ENCODE measurements at regions not wholly inside any gene's neighbourhood (a gene's known extent, or its start where the extent isn't known, plus 50 kb on each side); places are given as distances from the start of the nearest gene placed in this dataset.
"Not testable (repeated sequence)": the region's sequence is repeated elsewhere in the genome, so short reads cannot be mapped to it uniquely, and the experiment has no call there.

DNA sequence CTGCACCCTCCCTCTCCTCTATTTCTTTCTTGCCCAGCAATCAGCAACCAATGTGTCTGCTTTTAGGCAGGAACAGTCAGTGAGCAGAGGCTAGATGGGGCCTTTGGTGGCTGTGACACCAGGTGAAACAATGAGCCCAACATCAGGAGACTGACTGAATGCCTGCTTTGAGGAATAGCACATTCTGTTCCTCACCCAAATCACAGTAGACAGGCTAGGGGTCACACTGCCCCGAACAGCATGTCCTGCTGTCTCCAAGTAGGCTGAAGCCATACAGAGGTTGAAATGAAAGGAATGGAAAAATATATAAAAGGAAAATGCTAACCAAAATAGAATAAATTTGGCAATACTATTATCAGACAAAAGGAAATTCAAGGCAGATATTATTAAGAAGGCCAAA lies 122.5 kb upstream of the GDNF start:
- no peak for DNase-seq (ENCODE audit: low read depth)

DNA sequence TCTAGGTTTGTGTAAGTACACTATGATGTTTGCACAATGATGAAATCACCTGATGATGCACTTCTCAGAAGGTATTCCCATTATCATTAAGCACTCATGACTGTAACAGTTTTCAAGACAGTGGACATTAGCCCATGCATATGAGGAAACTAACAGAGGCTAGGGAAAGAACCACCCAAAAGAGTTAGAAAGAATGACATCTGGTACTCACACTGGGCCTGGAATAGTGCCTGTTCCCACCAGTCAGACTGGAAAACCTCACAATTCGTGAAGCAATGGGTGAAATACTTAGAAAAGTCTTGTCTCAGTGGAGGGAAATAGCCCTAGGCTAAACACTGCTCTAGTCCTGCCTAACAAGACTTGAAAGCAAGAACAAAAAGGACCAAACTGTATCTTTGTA lies 117.4 kb upstream of the GDNF start:
- no peak for DNase-seq (ENCODE audit: low read depth)

DNA sequence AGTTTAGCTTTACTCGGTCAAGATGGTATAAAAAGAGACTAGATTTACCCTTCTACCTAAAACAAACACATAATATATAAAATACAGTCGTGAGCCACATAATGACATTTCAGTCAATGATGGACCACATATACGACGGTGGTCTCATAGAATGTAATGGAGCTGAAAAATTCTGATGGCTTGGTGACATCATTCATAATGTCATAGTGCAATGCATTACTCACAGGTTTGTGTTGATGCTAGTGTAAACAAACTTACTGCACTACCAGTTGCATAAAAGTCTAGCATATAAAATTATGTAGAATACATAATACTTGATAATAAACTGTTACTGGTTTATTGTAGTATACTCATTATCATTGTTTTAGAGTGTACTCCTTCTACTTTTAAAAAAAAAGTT lies 115.9 kb upstream of the GDNF start:
- no peak for DNase-seq (ENCODE audit: low read depth)

DNA sequence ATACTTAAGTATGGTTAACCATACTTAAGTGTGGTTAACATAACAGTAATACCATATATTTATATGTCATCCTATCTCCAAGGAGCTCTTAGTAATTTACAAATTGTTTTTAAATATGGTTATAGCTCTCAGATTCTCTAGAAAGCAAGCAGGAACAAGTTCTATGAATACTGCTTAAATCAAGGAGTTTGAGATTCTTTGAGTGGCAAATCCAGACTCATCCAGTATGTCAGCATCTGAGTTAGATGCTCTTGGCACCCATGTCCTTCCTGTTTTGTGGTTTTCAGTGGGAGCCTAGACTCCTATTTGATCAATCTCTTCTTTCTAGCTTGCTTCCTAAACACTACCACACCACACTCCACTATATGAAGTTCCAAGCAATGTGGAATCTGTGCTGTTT lies 114.7 kb upstream of the GDNF start:
- no peak for DNase-seq (ENCODE audit: low read depth)

DNA sequence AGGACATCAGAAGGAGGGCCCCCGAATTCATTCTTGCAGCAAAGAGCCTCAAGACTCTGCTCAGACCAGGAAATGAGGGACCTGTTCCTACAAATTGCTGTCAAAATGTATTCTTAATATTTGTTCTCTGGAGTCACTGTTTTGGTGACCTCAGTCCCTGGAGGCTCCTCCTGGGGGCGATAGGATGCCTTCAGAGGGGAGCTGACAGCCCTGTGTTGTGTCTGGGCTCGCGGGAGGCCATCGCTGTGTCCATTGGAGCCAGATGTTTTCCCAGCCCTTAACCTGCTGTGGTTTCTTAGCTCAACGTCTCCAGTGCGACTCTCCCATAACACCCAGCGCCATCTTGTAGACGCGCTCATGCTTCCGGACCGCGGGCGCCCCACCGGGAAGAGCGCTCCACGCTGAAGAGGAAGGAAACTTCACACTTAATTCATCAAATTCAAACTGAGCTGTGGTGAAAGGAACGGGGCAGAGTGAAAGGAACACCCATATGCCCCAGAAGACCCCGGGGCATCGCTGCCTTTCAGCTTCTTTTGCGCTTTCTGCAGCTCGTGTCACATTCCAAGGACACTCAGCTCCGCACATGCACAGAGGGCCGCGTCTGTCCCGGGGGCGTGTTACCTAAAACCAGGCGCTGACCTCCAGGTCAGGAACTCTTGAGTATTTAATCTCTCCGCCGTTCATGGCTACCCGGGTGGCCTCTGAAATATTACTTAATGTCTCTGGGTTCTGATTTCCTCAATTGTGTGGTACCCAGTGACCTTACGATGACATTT lies 112.3 kb upstream of the GDNF start:
- no peak for DNase-seq (ENCODE audit: low read depth)

DNA sequence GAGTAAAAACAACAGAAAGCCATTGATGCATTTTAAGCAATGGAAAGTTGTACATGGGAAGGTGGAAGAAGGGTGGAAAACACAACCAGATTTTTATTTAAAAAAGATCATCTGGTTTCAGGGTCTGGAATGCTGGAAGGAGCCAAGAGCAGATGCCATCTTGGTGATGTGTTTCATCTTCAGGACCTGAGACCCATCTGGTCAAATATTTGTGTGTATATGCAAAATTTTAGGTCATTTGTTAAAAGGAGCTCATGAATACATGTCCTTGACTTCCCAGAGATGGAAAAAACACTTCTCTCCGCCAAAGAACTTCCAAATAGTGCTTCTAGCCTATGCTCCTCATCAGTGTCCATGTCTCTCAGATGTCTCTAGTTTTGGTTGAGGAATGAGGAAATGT lies 110.6 kb upstream of the GDNF start:
- DNase-seq (ENCODE audit: low read depth), result no peak

DNA sequence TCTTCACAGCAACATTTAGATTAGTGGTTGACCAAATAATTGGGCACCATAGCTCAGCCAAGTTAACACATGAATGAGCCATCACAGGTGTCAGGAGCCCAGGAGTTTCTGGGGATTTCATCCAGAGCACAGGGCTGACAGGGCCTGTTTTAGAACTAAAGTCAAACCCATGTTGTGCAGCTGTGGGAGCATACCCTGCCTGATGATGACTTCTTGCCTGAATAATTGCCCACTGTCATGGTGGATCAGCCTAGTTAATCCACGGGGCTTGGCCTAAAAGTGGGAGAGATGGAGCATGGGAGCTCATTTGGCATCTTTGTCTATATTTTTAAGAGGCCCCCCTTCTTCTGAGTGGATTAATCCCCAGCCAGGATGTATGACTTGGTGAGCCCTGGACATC lies 105.6 kb upstream of the GDNF start:
- DNase-seq (ENCODE audit: low read depth), result no peak

DNA sequence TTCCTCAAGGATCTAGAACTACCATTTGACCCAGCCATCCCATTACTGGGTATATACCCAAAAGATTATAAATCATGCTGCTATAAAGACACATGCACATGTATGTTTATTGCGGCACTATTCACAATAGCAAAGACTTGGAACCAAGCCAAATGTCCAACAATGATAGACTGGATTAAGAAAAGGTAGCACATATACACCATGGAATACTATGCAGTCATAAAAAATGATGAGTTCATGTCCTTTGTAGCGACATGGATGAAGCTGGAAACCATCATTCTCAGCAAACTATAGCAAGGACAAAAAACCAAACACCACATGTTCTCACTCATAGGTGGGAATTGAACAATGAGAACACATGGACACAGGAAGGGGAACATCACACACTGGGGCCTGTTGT lies 103.3 kb upstream of the GDNF start:
- not testable (repeated sequence) for DNase-seq (ENCODE audit: low read depth)

DNA sequence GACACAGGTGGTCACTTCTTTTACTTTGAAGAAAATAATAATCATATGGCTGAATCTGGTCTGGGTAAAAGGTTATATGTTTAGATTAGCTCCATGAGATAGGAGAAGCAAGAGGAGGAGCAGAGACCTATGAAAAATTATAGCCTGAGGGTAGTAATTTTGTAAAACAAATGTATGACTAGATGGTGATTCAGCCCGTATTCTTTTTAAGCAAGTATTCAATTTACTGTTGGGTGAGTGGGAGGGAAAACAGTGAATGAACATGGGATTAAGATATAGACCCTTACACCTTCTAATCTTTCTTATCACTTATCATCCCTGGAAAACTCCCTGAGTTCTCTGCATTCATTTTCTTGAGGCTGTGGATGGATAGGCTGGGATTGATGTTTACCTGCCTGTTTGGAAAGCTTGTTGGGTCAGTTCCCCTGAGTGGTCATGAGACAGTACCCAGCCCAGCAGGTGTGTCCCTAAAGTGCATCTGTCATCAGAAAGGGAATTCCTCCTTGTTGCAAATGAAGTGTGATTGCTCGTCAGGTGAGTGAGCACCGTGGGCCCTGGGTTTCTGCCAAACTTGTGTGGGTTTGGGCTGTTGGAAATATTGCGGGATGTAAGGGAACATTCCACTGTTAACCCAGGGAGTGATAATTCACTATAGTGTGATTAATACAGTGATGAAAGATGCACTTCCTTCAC lies 101.2 kb upstream of the GDNF start:
- DNase-seq (ENCODE audit: low read depth), result no peak

DNA sequence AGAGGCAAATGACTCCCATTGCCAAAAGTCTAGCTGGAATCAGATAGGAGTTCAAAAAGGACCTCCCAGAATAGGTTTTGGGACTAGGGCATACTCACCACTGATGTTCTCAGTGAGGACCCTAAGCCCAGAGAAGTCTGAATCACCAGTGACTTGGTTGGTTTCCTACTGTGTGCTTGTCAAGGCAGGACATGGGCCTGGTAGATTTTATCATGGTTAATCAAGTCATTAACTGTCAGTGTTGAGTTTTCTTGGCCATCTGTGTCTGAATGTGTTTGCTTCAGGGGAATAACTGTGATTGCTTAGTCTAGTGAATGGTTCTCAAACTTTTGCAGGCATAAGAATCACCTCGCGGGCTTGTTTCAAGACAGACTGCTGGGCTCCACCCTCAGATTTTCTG lies 99.0 kb upstream of the GDNF start:
- no peak for DNase-seq (ENCODE audit: low read depth)

DNA sequence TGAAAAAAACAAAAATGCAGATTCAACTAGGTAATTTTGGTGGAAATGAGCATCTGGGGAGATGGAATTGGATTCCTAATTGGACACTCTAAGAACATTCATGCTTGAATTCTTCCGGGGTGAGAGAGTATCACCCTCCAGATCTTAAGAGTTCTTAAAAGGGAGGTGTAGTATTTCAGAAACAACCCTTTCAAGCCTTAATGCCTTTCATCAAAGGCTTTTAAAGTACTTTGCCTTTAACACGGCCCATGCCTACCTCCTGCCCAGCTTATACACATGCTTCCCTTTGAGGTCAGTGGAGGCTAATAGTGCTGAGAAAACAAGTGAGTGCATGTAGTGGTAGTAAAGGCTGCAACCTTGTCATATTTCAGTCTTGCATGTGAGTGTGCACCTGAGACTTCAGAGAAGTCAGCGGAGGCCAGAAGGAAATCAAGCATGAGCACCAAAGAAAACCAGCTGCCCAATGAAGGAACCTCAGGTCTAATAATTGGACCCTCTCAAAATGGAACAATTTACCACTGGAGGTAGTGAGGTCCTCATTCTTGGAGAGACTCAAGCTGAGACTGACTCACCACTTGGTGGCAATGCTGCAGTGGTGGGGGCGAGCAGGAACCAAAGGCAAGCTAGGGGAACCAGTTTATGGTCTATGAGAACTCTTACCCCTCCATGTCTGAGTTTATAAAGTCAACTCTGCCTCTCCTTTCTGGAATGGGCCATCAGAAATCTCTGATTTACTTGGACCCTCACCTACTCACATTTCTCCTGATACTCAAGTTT lies 98.4 kb upstream of the GDNF start:
- DNase-seq (ENCODE audit: low read depth), result no peak

DNA sequence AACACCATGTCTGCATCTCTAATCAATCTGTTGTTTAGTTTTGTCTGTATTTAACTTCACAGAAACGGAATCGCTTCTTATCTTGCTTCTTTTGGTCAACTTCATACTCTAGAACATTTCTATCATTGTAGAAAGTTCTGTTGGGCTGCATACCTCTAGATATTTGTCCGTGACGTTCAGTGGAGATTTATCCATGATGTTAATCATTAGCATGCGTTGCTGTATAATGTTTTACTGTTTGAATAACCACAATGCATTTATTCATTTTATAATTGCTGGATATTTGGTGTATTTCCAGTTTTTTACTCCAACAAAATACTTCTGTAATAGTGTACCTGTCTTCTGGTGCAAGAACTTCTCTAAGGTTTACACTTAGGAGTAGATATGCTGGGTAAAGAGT lies 96.2 kb upstream of the GDNF start:
- no peak for DNase-seq (ENCODE audit: low read depth)

DNA sequence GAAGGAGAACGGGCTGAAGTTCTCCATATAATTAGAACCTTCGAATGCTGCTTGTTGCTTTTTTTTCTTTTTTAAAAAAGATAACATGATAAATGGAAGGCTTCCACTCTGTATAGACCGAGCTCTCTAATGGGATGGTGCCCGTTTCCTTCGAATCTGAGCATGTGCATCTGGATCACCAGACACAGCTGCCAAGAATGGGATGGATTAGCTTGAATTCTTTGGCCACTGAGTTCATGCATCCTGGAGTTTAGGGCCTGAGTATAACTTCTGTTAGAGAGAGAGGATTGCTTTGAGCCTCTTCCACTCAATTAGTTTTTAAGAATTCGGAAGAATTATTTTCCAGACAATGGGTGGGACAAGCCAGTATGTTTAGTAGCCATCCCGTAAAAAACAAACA lies 93.7 kb upstream of the GDNF start:
- no peak for DNase-seq (ENCODE audit: low read depth)

DNA sequence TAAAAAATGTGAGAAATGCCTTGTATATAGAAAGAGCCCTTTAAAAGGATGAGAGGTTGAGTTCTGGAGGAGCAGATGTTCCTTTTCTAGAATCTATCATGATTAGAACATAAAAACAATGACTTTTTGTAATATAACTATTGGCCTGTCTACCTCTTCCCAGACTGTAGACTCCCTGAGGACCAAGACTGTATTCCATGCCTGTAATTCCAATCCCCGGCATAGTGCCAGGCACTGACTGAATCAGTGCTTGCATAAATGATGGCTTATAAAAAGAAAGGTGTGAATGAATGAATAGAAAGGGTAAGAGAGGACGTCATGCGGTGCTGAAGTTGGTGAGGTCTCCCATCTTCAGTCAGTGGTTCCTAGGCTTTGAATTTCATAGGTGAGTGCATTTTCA lies 92.6 kb upstream of the GDNF start:
- no peak for DNase-seq (ENCODE audit: low read depth)

DNA sequence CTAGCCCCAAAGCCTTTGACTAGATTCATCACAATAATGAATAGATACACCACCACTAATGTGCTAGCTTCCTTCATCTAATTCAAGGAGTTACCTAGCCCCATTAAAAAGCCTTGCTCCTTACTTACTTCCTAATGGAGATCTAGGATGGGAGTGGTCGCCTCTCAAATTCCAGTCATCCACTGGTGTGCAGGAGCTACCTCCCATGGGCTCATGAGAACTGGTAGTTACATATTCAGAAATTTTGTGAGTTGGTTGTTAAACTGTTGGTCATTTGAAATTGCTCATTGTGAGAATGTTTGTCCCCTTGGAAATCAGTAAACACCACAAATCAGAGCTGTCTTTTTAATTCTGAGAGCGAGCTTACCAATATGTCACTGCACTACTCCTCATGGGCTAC lies 91.7 kb upstream of the GDNF start:
- no peak for DNase-seq (ENCODE audit: low read depth)

DNA sequence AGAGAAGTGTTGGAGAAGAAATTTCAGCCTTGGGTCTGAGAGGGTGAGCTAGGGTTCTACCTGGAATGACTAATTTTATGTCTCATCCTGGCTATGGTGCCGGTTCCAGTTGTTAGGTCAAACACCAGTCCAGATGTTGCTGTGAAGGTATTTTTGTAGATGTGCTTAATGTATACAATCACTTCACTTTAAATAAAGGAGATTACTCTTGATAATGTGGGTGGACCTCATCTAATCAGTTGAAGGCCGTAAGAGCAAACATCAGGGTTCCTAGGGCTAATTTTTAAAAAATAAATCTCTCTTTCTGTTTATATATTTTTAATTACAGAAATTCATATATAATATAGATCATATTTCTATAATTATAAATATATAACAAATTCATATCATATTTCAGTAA lies 90.5 kb upstream of the GDNF start:
- no peak for DNase-seq (ENCODE audit: low read depth)

DNA sequence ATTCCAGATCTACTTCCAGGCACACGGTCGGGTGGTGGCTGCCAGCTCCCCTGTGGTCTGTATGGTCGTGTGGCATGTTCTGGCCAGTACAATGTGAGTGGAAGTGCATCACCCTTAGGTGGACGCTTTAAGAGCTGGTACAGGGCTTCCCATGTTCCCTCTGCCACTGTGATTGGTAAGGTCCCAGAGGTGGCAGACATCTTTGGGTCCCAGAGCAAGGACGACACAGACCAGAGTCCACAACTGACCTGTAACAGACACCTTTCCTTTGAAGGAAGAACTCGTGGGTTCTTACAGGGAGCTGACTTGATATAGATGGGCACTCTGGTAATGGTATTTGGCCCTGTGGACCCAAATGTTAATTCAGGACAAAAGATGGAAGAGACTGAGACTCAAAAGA lies 90.0 kb upstream of the GDNF start:
- DNase-seq (ENCODE audit: low read depth), result no peak

DNA sequence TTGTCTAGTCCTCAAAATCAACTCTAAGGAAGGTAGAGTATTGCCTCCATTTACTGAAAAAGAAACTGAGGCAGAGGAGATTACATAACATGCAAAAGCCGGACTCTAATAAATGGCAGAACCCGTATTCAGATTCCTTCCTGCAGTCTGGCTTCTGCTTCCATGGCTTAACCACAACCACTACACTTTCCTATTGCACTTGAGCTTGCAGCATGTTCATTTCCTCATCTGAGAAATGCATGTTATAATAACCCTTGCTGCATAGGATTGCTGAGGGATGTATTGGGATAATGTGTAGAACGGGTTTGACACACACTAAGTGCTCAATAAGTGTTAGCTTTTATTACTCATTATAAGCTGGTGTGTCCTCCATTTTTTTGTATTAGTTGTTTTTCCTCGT lies 87.9 kb upstream of the GDNF start:
- not testable (repeated sequence) for DNase-seq (ENCODE audit: low read depth)

DNA sequence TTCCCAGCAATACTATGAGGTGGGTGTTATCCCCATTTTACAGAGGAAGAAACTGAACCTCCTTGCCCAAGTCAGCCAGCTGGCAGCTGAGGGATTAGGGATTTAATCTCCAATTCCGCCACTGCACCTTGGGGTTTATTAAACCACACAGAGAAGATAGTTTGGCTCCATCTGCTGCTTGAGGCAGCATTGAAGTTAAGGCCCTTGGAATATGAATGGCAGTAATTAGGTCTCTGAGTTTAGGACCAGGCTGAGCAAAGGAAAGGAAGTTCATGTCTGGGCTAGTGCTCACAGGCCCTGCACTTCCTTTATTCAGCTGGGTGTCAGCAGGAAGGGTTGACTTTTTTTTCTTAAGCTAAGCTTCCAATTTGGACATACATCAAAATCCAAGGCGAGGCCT lies 86.9 kb upstream of the GDNF start:
- DNase-seq (ENCODE audit: low read depth), result no peak

DNA sequence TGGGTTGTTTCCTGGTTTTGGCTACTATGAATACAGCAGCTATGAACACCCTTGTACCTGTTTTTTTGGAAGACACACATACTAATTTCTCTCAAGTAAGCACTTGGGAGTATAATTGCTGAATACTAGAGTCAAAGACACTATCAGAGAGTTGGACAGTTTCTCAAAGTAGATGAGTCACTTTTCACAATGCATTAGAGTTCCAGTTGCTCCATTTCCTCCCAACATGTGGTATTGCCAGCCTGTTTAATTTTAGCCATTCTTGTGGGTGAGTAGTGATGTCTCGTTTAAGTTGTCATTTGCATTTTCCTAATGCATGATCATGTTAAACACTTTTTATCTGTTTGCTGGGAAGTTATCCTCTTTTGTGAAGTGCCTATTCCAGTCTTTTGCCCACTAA lies 81.6 kb upstream of the GDNF start:
- no peak for DNase-seq (ENCODE audit: low read depth)

DNA sequence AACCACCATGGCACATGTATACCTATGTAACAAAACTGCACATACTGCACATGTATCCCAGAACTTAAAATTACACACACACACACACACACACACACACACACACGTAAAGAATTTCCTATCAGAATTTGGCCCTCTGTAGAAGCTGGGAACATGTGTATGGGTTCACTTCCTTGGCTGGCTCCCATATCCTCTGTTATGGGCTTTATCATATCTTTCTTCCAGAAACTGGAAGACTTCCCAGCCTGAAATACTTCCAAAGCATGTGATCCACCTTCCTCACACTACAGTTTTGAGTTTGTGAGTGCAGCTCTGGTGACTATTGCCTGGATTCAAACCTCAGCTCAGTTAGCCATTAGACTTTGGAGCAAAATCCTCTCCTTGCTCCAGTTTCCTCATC lies 78.6 kb upstream of the GDNF start:
- no peak for DNase-seq (ENCODE audit: low read depth)

DNA sequence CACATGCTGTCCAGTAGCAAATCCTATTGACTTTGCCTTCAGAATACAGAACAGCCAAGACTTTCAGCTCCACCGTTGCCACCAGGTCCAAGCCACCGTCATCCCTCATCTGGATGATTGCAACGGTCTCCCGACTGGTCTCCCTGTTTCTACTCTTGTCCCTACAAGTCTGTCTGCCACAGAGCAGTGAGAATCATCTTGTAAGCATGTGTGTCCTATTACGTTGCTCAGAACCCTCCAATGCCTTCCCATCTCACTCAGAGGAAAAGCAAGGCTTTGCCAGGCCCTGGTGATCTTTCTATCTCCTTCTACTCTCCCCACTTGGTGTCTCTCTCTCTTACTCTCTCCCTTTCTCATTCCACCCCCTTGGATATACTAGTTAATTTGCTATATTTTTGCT lies 76.7 kb upstream of the GDNF start:
- DNase-seq (ENCODE audit: low read depth), result no peak

DNA sequence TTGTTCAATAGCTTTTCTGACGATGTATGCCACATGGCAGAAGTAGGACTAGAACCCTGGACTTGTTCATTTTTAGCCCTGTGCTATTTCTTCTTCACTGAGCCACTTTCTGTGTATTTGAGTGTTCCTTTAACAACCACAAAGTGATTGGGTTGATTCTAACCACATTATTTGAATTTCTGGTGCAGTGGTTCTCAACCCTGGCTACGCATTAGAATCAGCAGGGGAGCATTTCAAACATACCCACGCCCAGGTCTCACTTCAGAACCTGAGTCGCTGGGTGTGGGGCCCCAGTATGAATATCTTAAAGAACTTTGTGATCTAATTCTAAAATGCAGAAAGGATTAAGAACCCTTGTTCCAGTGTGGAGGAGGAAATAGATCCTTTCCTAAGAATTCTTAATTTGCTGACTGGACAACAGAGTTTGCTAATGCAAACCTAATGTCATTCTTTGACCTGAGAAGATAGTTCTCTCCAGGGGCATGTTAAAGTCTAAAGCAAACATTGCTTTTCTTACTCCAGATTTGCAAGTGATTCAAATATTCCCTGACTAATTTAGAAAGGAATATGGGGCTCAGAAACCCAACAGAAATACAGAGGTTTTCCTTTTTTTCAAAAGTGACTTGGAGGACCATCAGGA lies 75.4 kb upstream of the GDNF start:
- no peak for DNase-seq (ENCODE audit: low read depth)

Data from activated T-helper 9 cell treated with anti-CD3 and anti-CD28 coated beads, Interleukin-2, amount 50 U/mL, for 16 hours (primary cell).